Left lung (tissue), 4 donors: ENCODE measurements at regions not wholly inside any gene's neighbourhood (a gene's known extent, or its start where the extent isn't known, plus 50 kb on each side); places are given as distances from the start of the nearest gene placed in this dataset.

ENCODE experiments used
- ATAC-seq: fragments of 200-7000 bp; cut with Tn5 transposase; one replicate; pipeline ENCODE4 v1.9.1; 2020; ENCODE audit warnings: moderate library complexity
- DNase-seq, 4 donors: peaks; one replicate each; pipeline ENCODE4 v3.0.0-alpha.2; 2013 to 2020
- H3K27ac ChIP-seq, 2 donors: fragments of 200-600 bp; sonication (generic) in 1 of 2; one replicate each; pipeline versions ENCODE4 v1.5.0 to v1.8.0; 2020 to 2021
- H3K27me3 ChIP-seq, 2 donors: fragments of 200-600 bp; sonication (generic) in 1 of 2; one replicate each; pipeline versions ENCODE4 v1.5.0 to v1.8.0; 2020 to 2021
- H3K36me3 ChIP-seq, 2 donors: fragments of 200-600 bp; sonication (generic) in 1 of 2; one replicate each; pipeline versions ENCODE4 v1.5.0 to v1.8.0; 2020 to 2021
- H3K4me1 ChIP-seq, 2 donors: fragments of 200-600 bp; one replicate each; pipeline ENCODE4 v1.8.0; 2021
- H3K4me3 ChIP-seq, 2 donors: fragments of 200-600 bp; sonication (generic) in 1 of 2; one replicate each; pipeline versions ENCODE4 v1.5.0 to v1.8.0; 2020 to 2021; ENCODE audit warnings: mild to moderate bottlenecking in 1 of 2
- H3K9me3 ChIP-seq, 2 donors: fragments of 200-600 bp; sonication (generic) in 1 of 2; one replicate each; pipeline versions ENCODE4 v1.5.0 to v1.8.0; 2020 to 2021
- CTCF ChIP-seq, 2 donors: fragments of 200-600 bp; sonication (generic) in 1 of 2; IDR thresholded peaks; one replicate each; pipeline versions ENCODE4 v1.5.0 to v1.8.0; 2021; ENCODE audit warnings: antibody characterized with exemption in 2 of 2
- intact Hi-C, 2 donors: fragments of 100-400 bp; cut with DNase I; formaldehyde crosslinking; loops; one replicate each; pipeline versions ENCODE4 v1.11.2 to v1.14.2; 2022
- donor health status: DM: no; HTN: yes; CAD: no.
- donor health status: DM: no; HTN: no; CAD: no.

GRCh38 chr6:19997104-19997503 lies 159.9 kb downstream of the ID4 start:
- H3K4me3 ChIP-seq, result no peak overlapping the region
- no peak for ATAC-seq
- H3K27me3 ChIP-seq, result peaks cover 0 to 11% of the 10 kb centered on the region in 2 donors
- intact Hi-C loops, result no loop called here
- H3K4me1 ChIP-seq, result no peaks in the 10 kb centered on the region
- H3K9me3 ChIP-seq, result peaks cover 0 to 2% of the 10 kb centered on the region in 2 donors
- H3K36me3 ChIP-seq, result no peaks in the 10 kb centered on the region
- no peak for TF ChIP-seq CTCF (IDR thresholded peaks at IDR 0.05)
- H3K27ac ChIP-seq, result no peak overlapping the region
- DNase-seq, result no peak

GRCh38 chr6:19998541-19998940 lies 161.4 kb downstream of the ID4 start:
- Histone ChIP-seq H3K36me3 (no peaks in the 10 kb centered on the region), H3K9me3 (peaks cover 0 to 2% of the 10 kb centered on the region in 2 donors), H3K27ac (no peak overlapping the region), H3K4me1 (no peaks in the 10 kb centered on the region), H3K27me3 (peaks cover 0 to 11% of the 10 kb centered on the region in 2 donors), H3K4me3 (no peak overlapping the region)
- no peak for DNase-seq
- TF ChIP-seq CTCF (IDR thresholded peaks at IDR 0.05), result no peak
- ATAC-seq, result no peak
- intact Hi-C loops, result no loop called here

- intact Hi-C loops, result no loop called here
Measured at GRCh38 chr6:19999319-20000191, 162.4 kb downstream of the ID4 start.

GRCh38 chr6:20001286-20001685 lies 164.1 kb downstream of the ID4 start:
- Histone ChIP-seq H3K27ac (no peak overlapping the region), H3K4me3 (no peak overlapping the region), H3K36me3 (no peaks in the 10 kb centered on the region), H3K27me3 (peaks cover 0 to 2% of the 10 kb centered on the region in 2 donors), H3K4me1 (no peaks in the 10 kb centered on the region), H3K9me3 (peaks cover 0 to 2% of the 10 kb centered on the region in 2 donors)
- DNase-seq (no peak), ATAC-seq (no peak)
- no peak for TF ChIP-seq CTCF (IDR thresholded peaks at IDR 0.05)
- intact Hi-C loops, result no loop called here

More at GRCh38 chr6:19999319-20000191, 162.4 kb downstream of the ID4 start:
- ATAC-seq (no peak), DNase-seq (no peak)
- H3K27me3 ChIP-seq, result peaks cover 0 to 11% of the 10 kb centered on the region in 2 donors
- TF ChIP-seq CTCF (IDR thresholded peaks at IDR 0.05), result no peak
- H3K27ac ChIP-seq, result no peak overlapping the region
- no peak overlapping the region for H3K4me3 ChIP-seq
- H3K36me3 ChIP-seq, result no peaks in the 10 kb centered on the region
- H3K4me1 ChIP-seq, result no peaks in the 10 kb centered on the region
- peaks cover 0 to 2% of the 10 kb centered on the region in 2 donors for H3K9me3 ChIP-seq

- ATAC-seq (no peak), DNase-seq (no peak)
- Histone ChIP-seq H3K36me3 (no peaks in the 10 kb centered on the region), H3K27ac (no peak overlapping the region), H3K9me3 (no peaks in the 10 kb centered on the region), H3K27me3 (no peaks in the 10 kb centered on the region), H3K4me1 (no peaks in the 10 kb centered on the region), H3K4me3 (no peak overlapping the region)
- TF ChIP-seq CTCF (IDR thresholded peaks at IDR 0.05), result no peak
- intact Hi-C loops, result no loop called here
Measured at GRCh38 chr6:20006037-20006436, 168.9 kb downstream of the ID4 start.
